ENCODE measurements at regions not wholly inside any gene's neighbourhood (a gene's known extent, or its start where the extent isn't known, plus 50 kb on each side); places are given as distances from the start of the nearest gene placed in this dataset.

DNA sequence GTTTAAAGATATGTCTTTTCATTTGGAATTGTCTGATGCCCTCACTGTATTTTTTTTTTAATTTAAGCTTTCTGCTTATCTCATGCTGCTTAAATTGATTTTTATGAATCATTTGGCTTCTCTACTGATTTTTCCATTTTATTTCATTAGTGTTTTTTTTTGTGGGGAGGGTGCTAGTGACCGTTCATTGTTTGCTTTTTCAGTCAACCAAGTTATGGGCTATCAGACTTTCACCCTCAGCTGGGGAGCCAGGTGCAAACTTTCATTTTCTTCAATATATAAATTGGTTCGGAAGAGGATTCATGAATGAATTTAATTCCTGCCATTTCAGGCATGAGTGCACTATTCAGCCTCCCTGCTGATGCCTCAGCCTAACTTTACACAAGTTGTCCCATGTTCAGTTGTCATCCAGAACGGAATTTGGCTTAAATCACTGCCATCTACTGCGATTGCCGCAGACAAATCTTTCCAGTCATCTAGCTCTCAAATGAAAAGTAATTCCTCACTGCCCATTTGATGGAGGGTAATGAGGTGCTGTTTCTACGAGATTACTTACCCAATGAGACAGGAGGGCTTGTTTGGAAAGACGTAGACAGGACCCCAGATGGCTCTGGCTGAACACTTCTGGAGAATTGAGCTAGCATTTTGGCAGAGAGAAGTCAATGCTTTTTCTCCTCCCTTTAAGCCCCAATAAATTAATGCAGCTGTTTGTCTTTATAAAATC is 89.9 kb upstream of the RORA start:
- TF ChIP-seq NFYB (CRISPR knock-in tag; conservative IDR thresholded peaks at IDR 0.05; ENCODE audit: low read depth): no peak
- TF ChIP-seq, protein P1, sequence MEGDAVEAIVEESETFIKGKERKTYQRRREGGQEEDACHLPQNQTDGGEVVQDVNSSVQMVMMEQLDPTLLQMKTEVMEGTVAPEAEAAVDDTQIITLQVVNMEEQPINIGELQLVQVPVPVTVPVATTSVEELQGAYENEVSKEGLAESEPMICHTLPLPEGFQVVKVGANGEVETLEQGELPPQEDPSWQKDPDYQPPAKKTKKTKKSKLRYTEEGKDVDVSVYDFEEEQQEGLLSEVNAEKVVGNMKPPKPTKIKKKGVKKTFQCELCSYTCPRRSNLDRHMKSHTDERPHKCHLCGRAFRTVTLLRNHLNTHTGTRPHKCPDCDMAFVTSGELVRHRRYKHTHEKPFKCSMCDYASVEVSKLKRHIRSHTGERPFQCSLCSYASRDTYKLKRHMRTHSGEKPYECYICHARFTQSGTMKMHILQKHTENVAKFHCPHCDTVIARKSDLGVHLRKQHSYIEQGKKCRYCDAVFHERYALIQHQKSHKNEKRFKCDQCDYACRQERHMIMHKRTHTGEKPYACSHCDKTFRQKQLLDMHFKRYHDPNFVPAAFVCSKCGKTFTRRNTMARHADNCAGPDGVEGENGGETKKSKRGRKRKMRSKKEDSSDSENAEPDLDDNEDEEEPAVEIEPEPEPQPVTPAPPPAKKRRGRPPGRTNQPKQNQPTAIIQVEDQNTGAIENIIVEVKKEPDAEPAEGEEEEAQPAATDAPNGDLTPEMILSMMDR (IDR thresholded peaks at IDR 0.05): no peak
- TF ChIP-seq CBFB (CRISPR knock-in tag; IDR thresholded peaks at IDR 0.05; ENCODE audit: low read depth): no peak
- TF ChIP-seq KAT7 (CRISPR knock-in tag; IDR thresholded peaks at IDR 0.05; ENCODE audit: borderline replicate concordance): no peak

Data from WTC11 (cell line).